HepG2 (cell line): ENCODE measurements at regions not wholly inside any gene's neighbourhood (a gene's known extent, or its start where the extent isn't known, plus 50 kb on each side); places are given as distances from the start of the nearest gene placed in this dataset.

Experiments
- ATAC-seq: fragments of 200-7000 bp; cut with Tn5 transposase; 3 replicates; pipeline ENCODE4 v1.9.1; 2020; ENCODE audit warnings: mild to moderate bottlenecking, moderate library complexity
- BruUV-seq: library from RNA; stranded (reverse); fragments of 400-500 nt; replicated peaks from 2 replicates; lab custom pipeline; 2021; lab: Mats Ljungman, UMichigan
- CTCF ChIA-PET: fragments of 300-600 bp; formaldehyde crosslinking; extraction: SDS; loops from one replicate; lab custom pipeline; 2021; ENCODE audit warnings: low total read pairs, inconsistent platforms, low intra/inter-chr PET ratio; lab: Yijun Ruan, JAX
- POLR2A ChIA-PET: fragments of 350-600 bp; sonication (Branson Sonifier 250); formaldehyde crosslinking; loops from one replicate; lab custom pipeline; 2020; ENCODE audit warnings: antibody characterized with exemption, inconsistent platforms; lab: Yijun Ruan, JAX
- DNase-seq: peaks from one replicate; pipeline ENCODE4 v3.0.0-alpha.2; 2015; ENCODE audit warnings: low spot score
- FAIRE-seq: peaks from 3 replicates; lab custom pipeline; 2011; peaks lifted over from hg19 to GRCh38; lab: Jason Lieb, UNC
- H2AFZ ChIP-seq: one replicate; pipeline ENCODE4 v1.6.1; 2011; ENCODE audit warnings: low read length, inconsistent platforms
- H3K27ac ChIP-seq: fragments of 300-600 bp; 3 replicates; pipeline ENCODE4 v1.8.0; 2011; ENCODE audit warnings: mixed run types, mild to moderate bottlenecking, mixed read lengths, low read length, inconsistent platforms; ENCODE audit not compliant: insufficient read depth; ENCODE audit errors: extremely low read length
- H3K27me3 ChIP-seq, 2 experiments: fragments of 200-600 bp in 1 of 2; 2 replicates in 1 of 2; 3 replicates in 1 of 2; pipeline versions ENCODE4 v1.6.0 to v1.8.0; 2011; ENCODE audit warnings: low read length in 2 of 2, mild to moderate bottlenecking in 2 of 2, moderate library complexity in 2 of 2, inconsistent platforms in 1 of 2; ENCODE audit not compliant: insufficient read depth in 2 of 2, control insufficient read depth in 1 of 2
- H3K36me3 ChIP-seq, 2 experiments: fragments of 200-600 bp in 1 of 2; replicated peaks in 1 of 2; 2 replicates in 1 of 2; 3 replicates in 1 of 2; pipeline versions ENCODE4 v1.5.1 to v1.8.0; 2011; ENCODE audit warnings: low read length in 2 of 2, inconsistent platforms in 1 of 2; ENCODE audit not compliant: insufficient read depth in 2 of 2, control insufficient read depth in 1 of 2
- H3K4me1 ChIP-seq: 2 replicates; pipeline ENCODE4 v1.5.1; 2012; ENCODE audit warnings: low read length, inconsistent platforms; ENCODE audit not compliant: insufficient read depth
- H3K4me2 ChIP-seq: 2 replicates; pipeline ENCODE4 v1.6.0; 2011; ENCODE audit warnings: low read depth, low read length, inconsistent platforms
- H3K4me3 ChIP-seq, 3 experiments: fragments of 200-600 bp in 1 of 3; sonication (generic), shearing (Covaris generic) in 1 of 3; replicated peaks in 1 of 3; 2 replicates each; pipeline ENCODE4 v1.5.1; 2011 to 2016; ENCODE audit warnings: low read length in 3 of 3, inconsistent platforms in 2 of 3, low read depth in 2 of 3, mild to moderate bottlenecking in 2 of 3, control low read depth in 1 of 3, mixed read lengths in 1 of 3; ENCODE audit not compliant: insufficient read depth in 1 of 3
- H3K79me2 ChIP-seq: one replicate; pipeline ENCODE4 v1.6.1; 2011; ENCODE audit warnings: low read length, inconsistent platforms; ENCODE audit not compliant: insufficient read depth
- H3K9ac ChIP-seq: 2 replicates; pipeline ENCODE4 v1.6.0; 2011; ENCODE audit warnings: mild to moderate bottlenecking, low read depth, low read length, inconsistent platforms; ENCODE audit not compliant: insufficient read depth
- H3K9me3 ChIP-seq: 2 replicates; pipeline ENCODE4 v1.5.1; 2012; ENCODE audit warnings: mild to moderate bottlenecking, low read length
- H4K20me1 ChIP-seq: 2 replicates; pipeline ENCODE4 v1.6.0; 2011; ENCODE audit warnings: inconsistent platforms, mild to moderate bottlenecking, low read length, moderate library complexity; ENCODE audit not compliant: insufficient read depth
- JDP2 ChIP-seq: sonication (generic); formaldehyde crosslinking; IDR thresholded peaks from 2 replicates; pipeline ENCODE4 v1.8.1; 2022; ENCODE audit warnings: missing genetic modification reagents, borderline replicate concordance
- MEIS1 ChIP-seq: sonication (generic); formaldehyde crosslinking; IDR thresholded peaks from 2 replicates; pipeline ENCODE4 v1.9.0; 2021; ENCODE audit warnings: mild to moderate bottlenecking, missing genetic modification reagents, moderate library complexity, borderline replicate concordance
- SPEN ChIP-seq: sonication (generic); formaldehyde crosslinking; IDR thresholded peaks from 2 replicates; pipeline ENCODE4 v1.5.1; 2020; ENCODE audit warnings: low read depth, mild to moderate bottlenecking, missing genetic modification reagents
- ZNF317 ChIP-seq: sonication (generic); formaldehyde crosslinking; IDR thresholded peaks from 2 replicates; pipeline ENCODE4 v1.5.0; 2020; ENCODE audit warnings: mild to moderate bottlenecking, missing genetic modification reagents
- ZNF496 ChIP-seq: sonication (generic); formaldehyde crosslinking; IDR thresholded peaks from 2 replicates; pipeline ENCODE4 v1.8.1; 2023; ENCODE audit warnings: mild to moderate bottlenecking, moderate library complexity, missing genetic modification reagents; ENCODE audit not compliant: insufficient replicate concordance
- ZNF713 ChIP-seq: sonication (generic); formaldehyde crosslinking; IDR thresholded peaks from 2 replicates; pipeline ENCODE4 v1.4.0; 2020; ENCODE audit warnings: mild to moderate bottlenecking, missing genetic modification reagents
- WGBS: methylation state at CpG from one replicate; pipeline ENCODE4 v1.1.6; 2017; ENCODE audit warnings: low lambda C conversion rate; 5-methylcytosine and 5-hydroxymethylcytosine counted together
- in situ Hi-C: cut with HindIII; loops from 2 replicates; pipeline ENCODE4 v1.10.0; 2017; ENCODE audit warnings: low pct_unique_long_range_greater_than_20kb; ENCODE audit not compliant: extremely low pct_ligation_motif_present
- intact Hi-C: fragments of 100-400 bp; cut with micrococcal nuclease; formaldehyde crosslinking; loops from one replicate; pipeline ENCODE4 v1.10.0; 2022; ENCODE audit not compliant: unreplicated experiment
- TF ChIP-seq, protein P1 (sequence below): sonication (generic); formaldehyde crosslinking; IDR thresholded peaks from 2 replicates; pipeline ENCODE4 v1.4.0; 2020; ENCODE audit warnings: missing genetic modification reagents

GRCh38 chr3:191975936-191976335 is 515.0 kb downstream of the PYDC2 start (continued):
- TF ChIP-seq ZNF713: no peak
- TF ChIP-seq SPEN (CRISPR knock-in tag): no peak
- TF ChIP-seq ZNF496 (CRISPR knock-in tag): no peak

DNA sequence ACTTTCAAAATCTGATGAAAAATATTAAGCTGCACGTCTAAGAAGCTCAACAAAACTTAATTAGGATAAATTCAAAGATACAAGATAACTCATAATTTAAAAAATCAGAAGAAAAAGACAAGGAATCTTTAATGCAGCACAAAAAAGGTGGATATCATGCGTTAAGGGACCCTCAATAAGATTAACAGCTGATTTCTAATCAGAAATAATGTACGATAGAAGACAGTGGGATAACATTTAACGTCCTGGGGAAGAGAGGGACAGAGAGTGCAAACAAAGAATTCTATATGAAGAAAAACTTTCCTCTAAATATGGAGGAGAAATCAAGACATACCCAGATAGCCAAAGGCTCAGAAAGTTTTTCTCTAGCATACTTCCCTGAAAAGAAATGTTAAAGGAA is 519.5 kb downstream of the PYDC2 start:
- no peaks in the 10 kb centered on the region for H3K4me1 ChIP-seq
- no peaks in the 10 kb centered on the region for H3K27me3 ChIP-seq
- H3K9ac ChIP-seq: no peak overlapping the region
- H3K79me2 ChIP-seq: no peaks in the 10 kb centered on the region
- POLR2A ChIA-PET: no interaction called here
- no peaks in the 10 kb centered on the region for H4K20me1 ChIP-seq
- H3K4me3 ChIP-seq: no peak overlapping the region
- intact Hi-C loops (no loop called here), in situ Hi-C loops (no loop called here)
- H2AFZ ChIP-seq: no peak overlapping the region
- H3K9me3 ChIP-seq: peaks cover 42% of the 10 kb centered on the region
- CTCF ChIA-PET: no interaction called here
- H3K4me2 ChIP-seq: no peak overlapping the region
- no peak overlapping the region for H3K27ac ChIP-seq
- no TSS peak for BruUV-seq
- H3K36me3 ChIP-seq: no peaks in the 10 kb centered on the region
- FAIRE-seq: no peak
- no peak for TF ChIP-seq JDP2 (CRISPR knock-in tag)
- TF ChIP-seq, protein P1, sequence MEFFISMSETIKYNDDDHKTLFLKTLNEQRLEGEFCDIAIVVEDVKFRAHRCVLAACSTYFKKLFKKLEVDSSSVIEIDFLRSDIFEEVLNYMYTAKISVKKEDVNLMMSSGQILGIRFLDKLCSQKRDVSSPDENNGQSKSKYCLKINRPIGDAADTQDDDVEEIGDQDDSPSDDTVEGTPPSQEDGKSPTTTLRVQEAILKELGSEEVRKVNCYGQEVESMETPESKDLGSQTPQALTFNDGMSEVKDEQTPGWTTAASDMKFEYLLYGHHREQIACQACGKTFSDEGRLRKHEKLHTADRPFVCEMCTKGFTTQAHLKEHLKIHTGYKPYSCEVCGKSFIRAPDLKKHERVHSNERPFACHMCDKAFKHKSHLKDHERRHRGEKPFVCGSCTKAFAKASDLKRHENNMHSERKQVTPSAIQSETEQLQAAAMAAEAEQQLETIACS (CRISPR knock-in tag): no peak
- no peak for TF ChIP-seq MEIS1
- peak; percentile 74; the same call in 1 of the 2 replicates for TF ChIP-seq ZNF317 (CRISPR knock-in tag)
- no peak for DNase-seq
- WGBS: 14% methylated on average over 4 of the region's 4 CpGs
- no peak for ATAC-seq
